GM12874 (cell line): ENCODE measurements at regions not wholly inside any gene's neighbourhood (a gene's known extent, or its start where the extent isn't known, plus 50 kb on each side); places are given as distances from the start of the nearest gene placed in this dataset.

ENCODE experiments used
- CTCF ChIP-seq: IDR thresholded peaks from 2 replicates; pipeline ENCODE4 v1.5.1; 2011; ENCODE audit warnings: low read depth, mild to moderate bottlenecking, control low read depth, low read length, moderate library complexity; ENCODE audit not compliant: insufficient read depth

GRCh38 chrX:124256629-124257380 is 75.7 kb upstream of the TEX13D start:
- TF ChIP-seq CTCF = no peak

GRCh38 chrX:124257924-124258702 is 74.3 kb upstream of the TEX13D start:
- TF ChIP-seq CTCF = no peak

GRCh38 chrX:124260845-124261244 is 71.6 kb upstream of the TEX13D start:
- TF ChIP-seq CTCF = no peak

GRCh38 chrX:124263743-124264142 is 68.7 kb upstream of the TEX13D start:
- no peak for TF ChIP-seq CTCF

- TF ChIP-seq CTCF = no peak
Observed at GRCh38 chrX:124268099-124268498, 64.4 kb upstream of the TEX13D start.

- no peak for TF ChIP-seq CTCF
Observed at GRCh38 chrX:124269881-124270280, 62.6 kb upstream of the TEX13D start.

- no peak for TF ChIP-seq CTCF
Observed at GRCh38 chrX:124272370-124272982, 60.0 kb upstream of the TEX13D start.
